ENCODE measurements at regions not wholly inside any gene's neighbourhood (a gene's known extent, or its start where the extent isn't known, plus 50 kb on each side); places are given as distances from the start of the nearest gene placed in this dataset.

GRCh38 chr4:81743731-81744435, 272.2 kb upstream of the RASGEF1B start:
- TF ChIP-seq CTCF (optimal IDR thresholded peaks at IDR 0.05 in 1 of 3, IDR thresholded peaks at IDR 0.05 in 1 of 3, conservative IDR thresholded peaks at IDR 0.05 in 1 of 3; ENCODE audit: extremely low read depth in 1 of 3, insufficient read depth in 2 of 3, low read length in 3 of 3) (no peak), EZH2 (IDR thresholded peaks at IDR 0.05; ENCODE audit: low read length) (no peak)

Measured in keratinocyte (primary cell).